Suprapubic skin (tissue), 4 donors: ENCODE measurements at regions not wholly inside any gene's neighbourhood (a gene's known extent, or its start where the extent isn't known, plus 50 kb on each side); places are given as distances from the start of the nearest gene placed in this dataset.

Experiments
- CTCF ChIP-seq, 2 donors: fragments of 200-600 bp in 1 of 2; fragments of 450-650 bp in 1 of 2; sonication (generic) in 1 of 2; IDR thresholded peaks; one replicate each; pipeline ENCODE4 v1.5.1; 2016 to 2019; ENCODE audit warnings: antibody characterized with exemption in 2 of 2, mild to moderate bottlenecking in 1 of 2, moderate library complexity in 1 of 2
- EP300 ChIP-seq: sonication (generic); formaldehyde crosslinking; IDR thresholded peaks from one replicate; pipeline ENCODE4 v1.6.1; 2017; ENCODE audit warnings: antibody characterized with exemption
- POLR2A ChIP-seq, 2 donors: fragments of 450-650 bp; IDR thresholded peaks; one replicate each; pipeline ENCODE4 v1.6.1; 2017; ENCODE audit warnings: antibody characterized with exemption in 2 of 2, mild to moderate bottlenecking in 2 of 2, moderate library complexity in 2 of 2
- POLR2AphosphoS5 ChIP-seq, 3 donors: sonication (generic); formaldehyde crosslinking; IDR thresholded peaks; one replicate each; pipeline ENCODE4 v1.6.1; 2017; ENCODE audit warnings: antibody characterized with exemption in 3 of 3

- TF ChIP-seq POLR2A (IDR thresholded peaks at IDR 0.05), result no peak
- TF ChIP-seq POLR2AphosphoS5 (IDR thresholded peaks at IDR 0.05), result no peak
- TF ChIP-seq CTCF (IDR thresholded peaks at IDR 0.05), result no peak
- no peak for TF ChIP-seq EP300
Measured at GRCh38 chr6:90818163-90818562, 231.3 kb upstream of the MAP3K7 start.
